ENCODE measurements at regions not wholly inside any gene's neighbourhood (a gene's known extent, or its start where the extent isn't known, plus 50 kb on each side); places are given as distances from the start of the nearest gene placed in this dataset.
"Not testable (repeated sequence)": the region's sequence is repeated elsewhere in the genome, so short reads cannot be mapped to it uniquely, and the experiment has no call there.

GRCh38 chr5:135143682-135144081 lies 109.7 kb upstream of the PITX1 start:
- not testable (repeated sequence) for DNase-seq (ENCODE audit: extremely low read depth in 1 of 2, low read depth in 1 of 2)

GRCh38 chr5:135141303-135142268 lies 107.6 kb upstream of the PITX1 start:
- no peak for DNase-seq (ENCODE audit: extremely low read depth in 1 of 2, low read depth in 1 of 2)

GRCh38 chr5:135140446-135141204 lies 106.6 kb upstream of the PITX1 start:
- no peak for DNase-seq (ENCODE audit: extremely low read depth in 1 of 2, low read depth in 1 of 2)

GRCh38 chr5:135139381-135140134 lies 105.5 kb upstream of the PITX1 start:
- DNase-seq (ENCODE audit: extremely low read depth in 1 of 2, low read depth in 1 of 2) = no peak

GRCh38 chr5:135138116-135138850 lies 104.3 kb upstream of the PITX1 start:
- no peak for DNase-seq (ENCODE audit: extremely low read depth in 1 of 2, low read depth in 1 of 2)

- DNase-seq (ENCODE audit: extremely low read depth in 1 of 2, low read depth in 1 of 2) = no peak
Measured at GRCh38 chr5:135137146-135137915, 103.3 kb upstream of the PITX1 start.

GRCh38 chr5:135136546-135136945 lies 102.5 kb upstream of the PITX1 start:
- no peak for DNase-seq (ENCODE audit: extremely low read depth in 1 of 2, low read depth in 1 of 2)

- no peak for DNase-seq (ENCODE audit: extremely low read depth in 1 of 2, low read depth in 1 of 2)
Measured at GRCh38 chr5:135135530-135136226, 101.7 kb upstream of the PITX1 start.

- DNase-seq (ENCODE audit: extremely low read depth in 1 of 2, low read depth in 1 of 2) = no peak
Measured at GRCh38 chr5:135134691-135135381, 100.8 kb upstream of the PITX1 start.

- no peak for DNase-seq (ENCODE audit: extremely low read depth in 1 of 2, low read depth in 1 of 2)
Measured at GRCh38 chr5:135133698-135134515, 99.9 kb upstream of the PITX1 start.

- no peak for DNase-seq (ENCODE audit: extremely low read depth in 1 of 2, low read depth in 1 of 2)
Measured at GRCh38 chr5:135133181-135133580, 99.2 kb upstream of the PITX1 start.

GRCh38 chr5:135131801-135132680 lies 98.0 kb upstream of the PITX1 start:
- DNase-seq (ENCODE audit: extremely low read depth in 1 of 2, low read depth in 1 of 2) = no peak

- DNase-seq (ENCODE audit: extremely low read depth in 1 of 2, low read depth in 1 of 2) = no peak
Measured at GRCh38 chr5:135130261-135131215, 96.5 kb upstream of the PITX1 start.

- DNase-seq (ENCODE audit: extremely low read depth in 1 of 2, low read depth in 1 of 2) = no peak
Measured at GRCh38 chr5:135129307-135129706, 95.3 kb upstream of the PITX1 start.

GRCh38 chr5:135128361-135128760 lies 94.3 kb upstream of the PITX1 start:
- no peak for DNase-seq (ENCODE audit: extremely low read depth in 1 of 2, low read depth in 1 of 2)
